Thyroid gland (tissue), 4 donors: ENCODE measurements at regions not wholly inside any gene's neighbourhood (a gene's known extent, or its start where the extent isn't known, plus 50 kb on each side); places are given as distances from the start of the nearest gene placed in this dataset.

ENCODE experiments used
- DNase-seq, 2 donors: peaks; one replicate each; pipeline ENCODE4 v3.0.0-alpha.2; 2019
- H3K27ac ChIP-seq, 3 donors: fragments of 200-600 bp; sonication (generic); 1 replicate in 2 of 3; 2 replicates in 1 of 3; pipeline ENCODE4 v1.5.1; 2016 to 2019; ENCODE audit warnings: mild to moderate bottlenecking in 1 of 3, moderate library complexity in 1 of 3
- H3K27me3 ChIP-seq: fragments of 200-600 bp; sonication (generic); one replicate; pipeline ENCODE4 v1.5.1; 2019
- H3K36me3 ChIP-seq, 2 donors: fragments of 200-600 bp; sonication (generic); one replicate each; pipeline ENCODE4 v1.5.1; 2016 to 2019
- H3K4me1 ChIP-seq, 2 donors: fragments of 200-600 bp; sonication (generic); one replicate each; pipeline ENCODE4 v1.5.1; 2017 to 2019
- H3K4me3 ChIP-seq, 3 donors: fragments of 200-600 bp; sonication (generic); replicated peaks in 1 of 3; 1 replicate in 2 of 3; 2 replicates in 1 of 3; pipeline ENCODE4 v1.5.1; 2016; ENCODE audit warnings: mild to moderate bottlenecking in 1 of 3
- H3K9me3 ChIP-seq: fragments of 200-600 bp; sonication (generic); one replicate; pipeline ENCODE4 v1.5.1; 2017
- CTCF ChIP-seq, 6 experiments: fragments of 200-600 bp in 3 of 6; fragments of 450-650 bp in 3 of 6; sonication (generic) in 3 of 6; IDR thresholded peaks; one replicate each; pipeline ENCODE4 v1.5.1; 2016 to 2019; ENCODE audit warnings: antibody characterized with exemption in 6 of 6, mild to moderate bottlenecking in 2 of 6, inconsistent platforms in 1 of 6, moderate library complexity in 1 of 6
- POLR2A ChIP-seq, 2 donors: fragments of 450-650 bp; IDR thresholded peaks; one replicate each; pipeline ENCODE4 v1.6.1; 2017; ENCODE audit warnings: antibody characterized with exemption in 2 of 2, mild to moderate bottlenecking in 2 of 2, moderate library complexity in 1 of 2
- WGBS, 2 donors: methylation state at CpG; one replicate each; pipeline ENCODE4 v1.1.5; 2017; 5-methylcytosine and 5-hydroxymethylcytosine counted together
- intact Hi-C: fragments of 100-400 bp; cut with DNase I; formaldehyde crosslinking; loops from one replicate; pipeline ENCODE4 v1.15.1; 2023

GRCh38 chr4:152090543-152090942, 329.7 kb upstream of the GATB start:
- intact Hi-C loops = no loop called here
- H3K4me1 ChIP-seq = no peaks in the 10 kb centered on the region
- no peaks in the 10 kb centered on the region for H3K27me3 ChIP-seq
- H3K9me3 ChIP-seq = no peaks in the 10 kb centered on the region
- H3K4me3 ChIP-seq = no peak overlapping the region
- WGBS, 2 donors = 86 to 91% methylated on average over 8 of the region's 8 CpGs
- TF ChIP-seq CTCF (IDR thresholded peaks at IDR 0.05) = no peak
- TF ChIP-seq POLR2A (IDR thresholded peaks at IDR 0.05) = no peak
- no peak overlapping the region for H3K27ac ChIP-seq
- no peak for DNase-seq
- no peaks in the 10 kb centered on the region for H3K36me3 ChIP-seq

GRCh38 chr4:152089584-152089983, 328.8 kb upstream of the GATB start:
- TF ChIP-seq CTCF (IDR thresholded peaks at IDR 0.05) = no peak
- no peak for TF ChIP-seq POLR2A (IDR thresholded peaks at IDR 0.05)
- WGBS, 2 donors = 78 to 80% methylated on average over 2 of the region's 2 CpGs
- Histone ChIP-seq H3K9me3 (no peaks in the 10 kb centered on the region), H3K27me3 (no peaks in the 10 kb centered on the region), H3K4me3 (no peak overlapping the region), H3K36me3 (no peaks in the 10 kb centered on the region), H3K4me1 (no peaks in the 10 kb centered on the region), H3K27ac (no peak overlapping the region)
- intact Hi-C loops = no loop called here
- DNase-seq = no peak

- 92 to 93% methylated on average over 6 of the region's 6 CpGs for WGBS, 2 donors
- Histone ChIP-seq H3K4me3 (no peak overlapping the region), H3K36me3 (no peaks in the 10 kb centered on the region), H3K27me3 (no peaks in the 10 kb centered on the region), H3K27ac (no peak overlapping the region), H3K4me1 (no peaks in the 10 kb centered on the region), H3K9me3 (no peaks in the 10 kb centered on the region)
- TF ChIP-seq CTCF (IDR thresholded peaks at IDR 0.05) (no peak), POLR2A (IDR thresholded peaks at IDR 0.05) (no peak)
- intact Hi-C loops = no loop called here
- no peak for DNase-seq
Observed at GRCh38 chr4:152087335-152087734, 326.5 kb upstream of the GATB start.

GRCh38 chr4:152085657-152086056, 324.9 kb upstream of the GATB start:
- DNase-seq = no peak
- intact Hi-C loops = no loop called here
- H3K36me3 ChIP-seq = no peaks in the 10 kb centered on the region
- H3K27me3 ChIP-seq = no peaks in the 10 kb centered on the region
- no peak for TF ChIP-seq CTCF (IDR thresholded peaks at IDR 0.05)
- no peak for TF ChIP-seq POLR2A (IDR thresholded peaks at IDR 0.05)
- no peaks in the 10 kb centered on the region for H3K9me3 ChIP-seq
- whole genome bisulfite sequencing, 2 donors = 24 to 38% methylated on average over 1 of the region's 1 CpG
- H3K27ac ChIP-seq = no peak overlapping the region
- no peak overlapping the region for H3K4me3 ChIP-seq
- no peaks in the 10 kb centered on the region for H3K4me1 ChIP-seq

GRCh38 chr4:152083338-152083737, 322.5 kb upstream of the GATB start:
- intact Hi-C loops = no loop called here
- WGBS, 2 donors = 76 to 87% methylated on average over 6 of the region's 6 CpGs
- TF ChIP-seq POLR2A (IDR thresholded peaks at IDR 0.05) = no peak
- TF ChIP-seq CTCF (IDR thresholded peaks at IDR 0.05) = no peak
- H3K4me3 ChIP-seq = no peak overlapping the region
- no peaks in the 10 kb centered on the region for H3K27me3 ChIP-seq
- no peaks in the 10 kb centered on the region for H3K36me3 ChIP-seq
- no peak for DNase-seq
- H3K27ac ChIP-seq = no peak overlapping the region
- no peaks in the 10 kb centered on the region for H3K4me1 ChIP-seq
- H3K9me3 ChIP-seq = no peaks in the 10 kb centered on the region
